Adrenal gland (tissue), 9 donors: ENCODE measurements at regions not wholly inside any gene's neighbourhood (a gene's known extent, or its start where the extent isn't known, plus 50 kb on each side); places are given as distances from the start of the nearest gene placed in this dataset.
"Not testable (repeated sequence)": the region's sequence is repeated elsewhere in the genome, so short reads cannot be mapped to it uniquely, and the experiment has no call there.

Experiments used
- DNase-seq, 7 donors: peaks; one replicate each; pipeline ENCODE4 v3.0.0-alpha.2; 2019 to 2020
- H3K27ac ChIP-seq, 5 donors: fragments of 200-600 bp; sonication (generic) in 4 of 5; 1 replicate in 3 of 5; 2 replicates in 2 of 5; pipeline versions ENCODE4 v1.5.1 to v1.8.0; 2016 to 2020; ENCODE audit warnings: mild to moderate bottlenecking in 1 of 5
- H3K27me3 ChIP-seq: fragments of 200-600 bp; 2 replicates; pipeline ENCODE4 v1.8.0; 2021
- H3K36me3 ChIP-seq, 2 donors: fragments of 200-600 bp; replicated peaks in 1 of 2; 1 replicate in 1 of 2; 2 replicates in 1 of 2; pipeline versions ENCODE4 v1.5.1 to v1.8.0; 2018 to 2022
- H3K4me1 ChIP-seq, 2 donors: fragments of 200-600 bp; replicated peaks in 1 of 2; 1 replicate in 1 of 2; 2 replicates in 1 of 2; pipeline versions ENCODE4 v1.5.1 to v1.8.0; 2018 to 2021
- H3K4me3 ChIP-seq, 4 donors: fragments of 200-600 bp; sonication (generic) in 3 of 4; one replicate each; pipeline ENCODE4 v1.5.1; 2016 to 2018
- H3K9me3 ChIP-seq, 3 donors: fragments of 200-600 bp; sonication (generic) in 1 of 3; replicated peaks in 1 of 3; 1 replicate in 2 of 3; 2 replicates in 1 of 3; pipeline versions ENCODE4 v1.5.1 to v1.8.0; 2016 to 2021
- POLR2A ChIP-seq, 2 donors: fragments of 450-650 bp; IDR thresholded peaks; one replicate each; pipeline ENCODE4 v1.6.1; 2017; ENCODE audit warnings: antibody characterized with exemption in 2 of 2, mild to moderate bottlenecking in 2 of 2, moderate library complexity in 1 of 2
- WGBS, 4 donors: extraction: QIAGEN DNeasy Blood & Tissue Kit in 2 of 4; methylation state at CpG; one replicate each; pipeline versions ENCODE4 v1.1.5 to v1.1.7; 2013 to 2017; 5-methylcytosine and 5-hydroxymethylcytosine counted together
- intact Hi-C, 2 donors: fragments of 100-400 bp; cut with DNase I; formaldehyde crosslinking; loops; one replicate each; pipeline versions ENCODE4 v1.14.1 to v1.15.0; 2022 to 2023
- TF ChIP-seq, protein P1 (sequence below), 6 experiments: fragments of 450-650 bp in 4 of 6; fragments of 200-600 bp in 2 of 6; sonication (generic) in 1 of 6; IDR thresholded peaks; 1 replicate in 5 of 6; 2 replicates in 1 of 6; pipeline versions ENCODE4 v1.5.1 to v1.8.0; 2016 to 2021; ENCODE audit warnings: antibody characterized with exemption in 6 of 6, mild to moderate bottlenecking in 2 of 6, moderate library complexity in 1 of 6
- donor health status: healthy with polysubstance abuse.
- donor health status: Bipolar disorder and iron deficiency.
- donor health status: DM: yes; HTN: yes; CAD: no.
- donor health status: DM: no; HTN: no; CAD: no.
- donor health status: DM: no; HTN: no; CAD: no.

GRCh38 chr7:65304175-65304574 is 69.5 kb upstream of the ZNF92 start:
- no peaks in the 10 kb centered on the region for H3K9me3 ChIP-seq
- WGBS, 4 donors = 58 to 81% (median 77%) methylated on average over 1 of the region's 1 CpG
- H3K27ac ChIP-seq = no peak overlapping the region
- intact Hi-C loops = no loop called here
- H3K4me3 ChIP-seq = no peak overlapping the region
- no peaks in the 10 kb centered on the region for H3K4me1 ChIP-seq
- DNase-seq = no peak
- no peaks in the 10 kb centered on the region for H3K27me3 ChIP-seq
- no peaks in the 10 kb centered on the region for H3K36me3 ChIP-seq
- no peak for TF ChIP-seq POLR2A (IDR thresholded peaks at IDR 0.05)
- TF ChIP-seq, protein P1, sequence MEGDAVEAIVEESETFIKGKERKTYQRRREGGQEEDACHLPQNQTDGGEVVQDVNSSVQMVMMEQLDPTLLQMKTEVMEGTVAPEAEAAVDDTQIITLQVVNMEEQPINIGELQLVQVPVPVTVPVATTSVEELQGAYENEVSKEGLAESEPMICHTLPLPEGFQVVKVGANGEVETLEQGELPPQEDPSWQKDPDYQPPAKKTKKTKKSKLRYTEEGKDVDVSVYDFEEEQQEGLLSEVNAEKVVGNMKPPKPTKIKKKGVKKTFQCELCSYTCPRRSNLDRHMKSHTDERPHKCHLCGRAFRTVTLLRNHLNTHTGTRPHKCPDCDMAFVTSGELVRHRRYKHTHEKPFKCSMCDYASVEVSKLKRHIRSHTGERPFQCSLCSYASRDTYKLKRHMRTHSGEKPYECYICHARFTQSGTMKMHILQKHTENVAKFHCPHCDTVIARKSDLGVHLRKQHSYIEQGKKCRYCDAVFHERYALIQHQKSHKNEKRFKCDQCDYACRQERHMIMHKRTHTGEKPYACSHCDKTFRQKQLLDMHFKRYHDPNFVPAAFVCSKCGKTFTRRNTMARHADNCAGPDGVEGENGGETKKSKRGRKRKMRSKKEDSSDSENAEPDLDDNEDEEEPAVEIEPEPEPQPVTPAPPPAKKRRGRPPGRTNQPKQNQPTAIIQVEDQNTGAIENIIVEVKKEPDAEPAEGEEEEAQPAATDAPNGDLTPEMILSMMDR (IDR thresholded peaks at IDR 0.05) = no peak

DNA sequence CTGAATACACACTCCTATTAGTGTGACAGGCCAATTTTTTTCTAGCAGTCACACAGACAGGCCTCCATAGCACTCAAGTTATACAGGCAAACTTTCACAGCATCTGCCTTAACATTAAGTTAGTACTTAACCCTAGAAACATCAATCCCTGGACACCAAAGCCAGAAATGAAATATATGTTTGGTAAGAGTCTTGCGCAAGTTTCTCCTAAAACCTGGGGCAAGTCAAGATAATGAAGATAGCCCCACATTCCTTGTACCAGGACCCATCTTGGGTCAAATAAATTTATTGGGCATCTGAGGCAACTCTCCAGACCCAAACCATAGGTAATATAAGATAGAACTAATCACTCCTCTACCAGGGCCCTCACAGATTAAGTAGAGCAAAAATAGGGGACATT is 70.8 kb upstream of the ZNF92 start:
- Histone ChIP-seq H3K9me3 (no peaks in the 10 kb centered on the region), H3K36me3 (no peaks in the 10 kb centered on the region), H3K4me3 (no peak overlapping the region), H3K4me1 (no peaks in the 10 kb centered on the region), H3K27ac (no peak overlapping the region), H3K27me3 (no peaks in the 10 kb centered on the region)
- 96 to 100% (median 98%) methylated on average over 1 of the region's 1 CpG for WGBS, 4 donors
- TF ChIP-seq POLR2A (IDR thresholded peaks at IDR 0.05) = no peak
- TF ChIP-seq, protein P1 (IDR thresholded peaks at IDR 0.05) = no peak
- no peak for DNase-seq
- intact Hi-C loops = no loop called here

DNA sequence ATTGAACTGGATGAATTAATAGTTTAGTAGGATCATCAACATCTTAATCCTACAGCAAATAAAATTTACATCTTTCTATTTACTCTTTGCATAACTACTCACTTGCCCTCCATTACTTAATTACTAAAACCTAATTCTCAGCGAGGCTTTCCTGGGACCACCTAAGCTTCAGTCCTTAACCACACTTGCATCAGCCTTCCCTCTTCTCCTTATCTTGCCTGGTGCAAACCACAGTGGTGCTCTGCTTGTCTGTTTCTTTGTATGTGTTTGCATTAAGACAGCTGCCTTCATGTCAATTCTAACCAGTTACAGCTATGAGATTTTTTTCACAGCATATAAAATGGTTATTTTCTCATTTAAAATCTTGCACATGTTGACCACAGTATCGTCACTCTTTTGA is 72.6 kb upstream of the ZNF92 start:
- H3K4me3 ChIP-seq = no peak overlapping the region
- no peaks in the 10 kb centered on the region for H3K27me3 ChIP-seq
- intact Hi-C loops = no loop called here
- no peaks in the 10 kb centered on the region for H3K4me1 ChIP-seq
- no peak for DNase-seq
- no peaks in the 10 kb centered on the region for H3K9me3 ChIP-seq
- H3K36me3 ChIP-seq = no peaks in the 10 kb centered on the region
- no peak overlapping the region for H3K27ac ChIP-seq
- TF ChIP-seq, protein P1 (IDR thresholded peaks at IDR 0.05) = no peak
- TF ChIP-seq POLR2A (IDR thresholded peaks at IDR 0.05) = no peak
- 55 to 76% (median 66%) methylated on average over 2 of the region's 2 CpGs for WGBS, 4 donors

DNA sequence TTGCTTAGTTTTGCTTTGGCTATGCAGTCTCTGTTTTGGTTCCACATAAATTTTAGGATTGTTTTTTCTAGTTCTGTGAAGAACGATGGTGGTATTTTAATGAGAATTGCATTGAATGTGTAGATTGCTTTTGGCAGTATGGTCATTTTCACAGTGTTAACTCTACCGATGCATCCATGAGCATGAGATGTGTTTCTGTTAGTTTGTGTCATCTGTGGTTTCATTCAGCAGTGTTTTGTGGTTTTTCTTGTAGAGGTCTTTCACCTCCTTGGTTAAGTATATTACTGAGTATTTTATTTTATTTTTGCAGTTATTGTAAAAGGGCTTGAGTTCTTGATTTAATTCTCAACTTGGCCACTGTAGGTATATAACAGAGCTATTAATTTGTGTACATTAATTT is 78.2 kb upstream of the ZNF92 start:
- 73 to 85% (median 80%) methylated on average over 2 of the region's 2 CpGs for WGBS, 4 donors
- Histone ChIP-seq H3K27ac (no peak overlapping the region), H3K4me3 (no peak overlapping the region), H3K36me3 (no peaks in the 10 kb centered on the region), H3K9me3 (no peaks in the 10 kb centered on the region), H3K4me1 (no peaks in the 10 kb centered on the region), H3K27me3 (no peaks in the 10 kb centered on the region)
- intact Hi-C loops = no loop called here
- no peak for DNase-seq
- TF ChIP-seq, protein P1 (IDR thresholded peaks at IDR 0.05) = no peak
- no peak for TF ChIP-seq POLR2A (IDR thresholded peaks at IDR 0.05)

- H3K4me3 ChIP-seq, H3K9me3 ChIP-seq, intact Hi-C loops, H3K4me1 ChIP-seq, H3K36me3 ChIP-seq, H3K27ac ChIP-seq, H3K27me3 ChIP-seq, DNase-seq: not testable (repeated sequence)
- WGBS, 4 donors = 95 to 97% (median 96%) methylated on average over 9 of the region's 9 CpGs
Measured at GRCh38 chr7:65290340-65290739, 83.3 kb upstream of the ZNF92 start.
